Central memory CD8-positive, alpha-beta T cell (primary cell): ENCODE measurements at regions not wholly inside any gene's neighbourhood (a gene's known extent, or its start where the extent isn't known, plus 50 kb on each side); places are given as distances from the start of the nearest gene placed in this dataset.

Experiments used
- ATAC-seq: fragments of 150-1000 bp; cut with Tn5 transposase; replicated peaks from 2 replicates; pipeline ENCODE4 v1.10.0; 2022; ENCODE audit warnings: mild to moderate bottlenecking, moderate FRiP score, moderate number of reproducible peaks; ENCODE audit not compliant: poor library complexity, severe bottlenecking; ENCODE audit errors: extremely low read depth
- DNase-seq, 2 donors: peaks; one replicate each; pipeline ENCODE4 v3.0.0; 2021; ENCODE audit warnings: low spot score in 2 of 2
- H3K27ac Mint-ChIP-seq: one replicate; pipeline ENCODE4 v1.8.0; 2022; ENCODE audit warnings: low read depth, mild to moderate bottlenecking, moderate library complexity, mixed read lengths
- H3K27me3 Mint-ChIP-seq: one replicate; pipeline ENCODE4 v1.8.0; 2022; ENCODE audit warnings: mixed read lengths
- H3K36me3 Mint-ChIP-seq: one replicate; pipeline ENCODE4 v1.8.0; 2022; ENCODE audit warnings: mild to moderate bottlenecking, moderate library complexity, mixed read lengths; ENCODE audit not compliant: insufficient read depth
- H3K4me1 Mint-ChIP-seq: one replicate; pipeline ENCODE4 v1.8.0; 2022; ENCODE audit warnings: mixed read lengths
- H3K4me3 Mint-ChIP-seq: one replicate; pipeline ENCODE4 v1.8.0; 2022; ENCODE audit warnings: mild to moderate bottlenecking, moderate library complexity, mixed read lengths
- H3K9me3 Mint-ChIP-seq: one replicate; pipeline ENCODE4 v1.8.0; 2022; ENCODE audit warnings: mixed read lengths

GRCh38 chr6:101202867-101203374, 190.6 kb upstream of the GRIK2 start:
- H3K4me3 Mint-ChIP-seq, result no peak overlapping the region
- H3K27me3 Mint-ChIP-seq, result no peaks in the 10 kb centered on the region
- no peak overlapping the region for H3K27ac Mint-ChIP-seq
- H3K36me3 Mint-ChIP-seq, result no peaks in the 10 kb centered on the region
- no peaks in the 10 kb centered on the region for H3K4me1 Mint-ChIP-seq
- peaks cover 7% of the 10 kb centered on the region for H3K9me3 Mint-ChIP-seq
- DNase-seq (no peak), ATAC-seq (no peak)

DNA sequence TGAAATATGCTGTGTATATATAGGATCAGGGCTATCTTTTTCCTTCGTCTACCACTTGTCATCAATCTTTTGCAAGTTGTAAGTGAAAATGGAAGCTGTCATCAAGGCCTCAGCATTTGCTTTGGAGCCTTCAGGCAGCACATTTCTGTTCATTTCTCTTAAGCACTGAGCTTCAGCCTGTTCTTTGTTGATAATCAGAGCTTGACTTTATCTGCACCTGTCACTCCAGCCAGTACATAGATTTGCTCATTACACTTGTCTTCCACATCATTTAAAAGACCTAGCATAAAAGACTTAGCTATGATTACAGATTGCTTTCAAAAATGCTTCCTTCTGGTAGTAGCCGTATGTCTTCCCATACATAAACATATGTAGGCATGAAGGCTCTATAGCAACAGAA, 189.8 kb upstream of the GRIK2 start:
- no peaks in the 10 kb centered on the region for H3K27me3 Mint-ChIP-seq
- ATAC-seq (no peak), DNase-seq (no peak)
- no peak overlapping the region for H3K27ac Mint-ChIP-seq
- H3K4me1 Mint-ChIP-seq, result no peaks in the 10 kb centered on the region
- no peak overlapping the region for H3K4me3 Mint-ChIP-seq
- H3K36me3 Mint-ChIP-seq, result no peaks in the 10 kb centered on the region
- H3K9me3 Mint-ChIP-seq, result peaks cover 7% of the 10 kb centered on the region

- no peaks in the 10 kb centered on the region for H3K4me1 Mint-ChIP-seq
- H3K36me3 Mint-ChIP-seq, result no peaks in the 10 kb centered on the region
These were observed 185.4 kb upstream of the GRIK2 start for GRCh38 chr6:101208152-101208551.

GRCh38 chr6:101212640-101213039, 180.9 kb upstream of the GRIK2 start:
- ATAC-seq (no peak), DNase-seq (no peak)
- Mint-ChIP-seq H3K27me3 (no peaks in the 10 kb centered on the region), H3K36me3 (no peaks in the 10 kb centered on the region), H3K4me1 (no peaks in the 10 kb centered on the region), H3K27ac (no peak overlapping the region), H3K4me3 (no peak overlapping the region), H3K9me3 (no peaks in the 10 kb centered on the region)

More at GRCh38 chr6:101208152-101208551, 185.4 kb upstream of the GRIK2 start:
- H3K9me3 Mint-ChIP-seq, result no peaks in the 10 kb centered on the region
- no peak overlapping the region for H3K27ac Mint-ChIP-seq
- DNase-seq, result no peak
- H3K4me3 Mint-ChIP-seq, result no peak overlapping the region
- ATAC-seq, result no peak
- no peaks in the 10 kb centered on the region for H3K27me3 Mint-ChIP-seq

GRCh38 chr6:101222007-101222406, 171.5 kb upstream of the GRIK2 start:
- H3K36me3 Mint-ChIP-seq, result no peaks in the 10 kb centered on the region

GRCh38 chr6:101224751-101225150, 168.8 kb upstream of the GRIK2 start:
- Mint-ChIP-seq H3K4me1 (no peaks in the 10 kb centered on the region), H3K36me3 (no peaks in the 10 kb centered on the region), H3K4me3 (no peak overlapping the region), H3K9me3 (peaks cover 6% of the 10 kb centered on the region), H3K27ac (no peak overlapping the region), H3K27me3 (no peaks in the 10 kb centered on the region)
- DNase-seq, result no peak
- ATAC-seq, result no peak

More at GRCh38 chr6:101222007-101222406, 171.5 kb upstream of the GRIK2 start:
- H3K27ac Mint-ChIP-seq, result no peak overlapping the region
- peaks cover 6% of the 10 kb centered on the region for H3K9me3 Mint-ChIP-seq
- no peak overlapping the region for H3K4me3 Mint-ChIP-seq
- DNase-seq (no peak), ATAC-seq (no peak)
- no peaks in the 10 kb centered on the region for H3K4me1 Mint-ChIP-seq
- H3K27me3 Mint-ChIP-seq, result no peaks in the 10 kb centered on the region

DNA sequence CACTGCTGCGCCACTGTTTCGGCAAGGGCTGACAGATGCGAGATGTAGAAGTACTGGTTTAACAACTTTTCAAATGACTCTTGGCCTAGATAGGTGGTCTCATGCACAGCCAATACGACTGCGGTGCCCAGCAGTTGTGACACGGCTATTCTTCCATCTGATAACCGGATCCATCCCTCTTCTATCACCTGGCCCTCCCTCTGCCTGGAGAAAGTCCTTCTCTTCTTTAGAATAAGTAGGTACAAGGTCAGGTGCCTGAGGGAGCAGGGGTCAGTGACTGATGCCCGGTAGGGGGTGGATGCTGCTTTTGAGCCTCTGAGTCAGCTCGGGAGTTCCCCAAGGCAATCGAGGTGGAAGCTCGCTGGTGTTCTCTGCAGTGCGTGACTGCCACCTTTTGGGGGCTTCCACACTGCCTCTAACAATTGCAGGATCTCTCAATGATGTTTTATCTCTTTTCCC, 166.8 kb upstream of the GRIK2 start:
- Mint-ChIP-seq H3K27ac (no peak overlapping the region), H3K27me3 (no peaks in the 10 kb centered on the region), H3K36me3 (no peaks in the 10 kb centered on the region), H3K4me3 (no peak overlapping the region), H3K4me1 (no peaks in the 10 kb centered on the region), H3K9me3 (peaks cover 6% of the 10 kb centered on the region)
- DNase-seq (no peak), ATAC-seq (no peak)

- H3K4me1 Mint-ChIP-seq, result no peaks in the 10 kb centered on the region
- H3K36me3 Mint-ChIP-seq, result no peaks in the 10 kb centered on the region
- H3K27ac Mint-ChIP-seq, result no peak overlapping the region
- no peaks in the 10 kb centered on the region for H3K27me3 Mint-ChIP-seq
- H3K4me3 Mint-ChIP-seq, result no peak overlapping the region
- DNase-seq (no peak), ATAC-seq (no peak)
- H3K9me3 Mint-ChIP-seq, result no peaks in the 10 kb centered on the region
These were observed 162.6 kb upstream of the GRIK2 start for GRCh38 chr6:101230866-101231265.

DNA sequence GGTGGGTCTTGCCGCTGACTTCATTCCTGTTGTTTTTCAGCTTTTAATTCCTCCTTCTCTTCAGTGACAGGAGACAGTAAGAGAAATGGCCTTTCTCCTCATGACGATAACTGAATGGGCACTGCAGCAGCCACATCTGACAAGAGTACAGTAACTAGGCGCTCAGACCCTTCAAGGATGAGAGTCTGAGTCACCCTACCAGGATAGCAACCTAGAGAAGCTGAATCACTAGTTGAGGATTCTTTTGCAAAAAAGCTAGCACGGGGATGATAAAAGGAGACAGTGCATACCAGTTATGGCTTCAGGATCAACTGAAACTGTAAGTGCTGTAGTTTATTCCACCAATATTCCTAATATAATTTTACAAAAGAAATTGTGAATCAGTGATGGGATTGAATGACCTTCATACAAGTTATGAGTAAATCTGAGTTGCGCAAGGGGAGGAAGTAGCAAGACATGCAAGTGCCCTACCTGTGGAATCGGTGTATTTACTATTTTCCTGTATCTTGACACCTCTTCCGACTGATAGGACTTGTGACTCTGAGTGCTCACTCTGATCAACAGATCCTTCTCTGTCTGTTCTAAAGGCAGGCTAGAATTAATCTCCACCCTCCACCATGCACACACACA, 161.8 kb upstream of the GRIK2 start:
- Mint-ChIP-seq H3K27me3 (no peaks in the 10 kb centered on the region), H3K36me3 (no peaks in the 10 kb centered on the region), H3K4me3 (no peak overlapping the region), H3K27ac (no peak overlapping the region), H3K9me3 (no peaks in the 10 kb centered on the region), H3K4me1 (no peaks in the 10 kb centered on the region)
- DNase-seq, result no peak
- ATAC-seq, result no peak

DNA sequence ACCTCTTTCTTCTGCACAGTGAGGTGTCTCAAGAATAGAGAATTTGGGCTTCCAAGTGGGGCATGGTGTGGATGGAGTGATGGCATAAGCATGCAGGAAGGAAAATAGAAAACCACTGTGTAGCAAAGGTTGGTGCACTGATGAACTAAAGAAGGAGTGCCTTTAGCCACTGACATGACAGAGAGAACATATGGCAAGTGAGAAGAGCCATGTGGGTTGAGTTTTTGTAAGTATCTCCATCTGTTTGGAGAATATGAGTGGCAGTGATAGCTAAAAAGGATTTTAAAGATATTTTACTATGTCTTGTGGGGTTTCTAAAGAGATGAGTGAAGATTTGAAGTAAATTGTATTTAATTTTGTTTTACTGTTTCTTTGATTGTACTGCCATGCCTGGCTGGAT, 160.5 kb upstream of the GRIK2 start:
- no peaks in the 10 kb centered on the region for H3K4me1 Mint-ChIP-seq
- no peak for ATAC-seq
- H3K4me3 Mint-ChIP-seq, result no peak overlapping the region

DNA sequence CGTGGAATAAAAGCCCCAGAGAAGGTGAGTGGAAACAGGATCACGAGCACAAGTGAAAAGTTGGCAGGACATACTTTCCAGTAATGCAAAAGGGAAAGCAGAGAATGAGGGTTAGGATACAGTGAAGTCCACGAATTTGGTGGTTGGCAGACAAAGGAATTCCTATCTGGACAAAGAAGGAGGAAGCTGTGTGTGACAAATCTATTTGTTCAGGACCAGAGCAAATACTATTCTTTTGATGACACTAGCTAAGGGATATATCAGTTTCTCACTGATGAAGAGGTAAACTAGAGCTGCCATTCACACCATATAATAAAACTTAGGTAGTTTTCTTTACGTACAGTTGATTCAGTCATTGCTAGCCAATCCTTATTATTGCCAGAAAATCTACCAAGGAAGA, 156.8 kb upstream of the GRIK2 start:
- no peaks in the 10 kb centered on the region for H3K27me3 Mint-ChIP-seq
- H3K36me3 Mint-ChIP-seq, result no peaks in the 10 kb centered on the region
- no peak for ATAC-seq
- H3K27ac Mint-ChIP-seq, result no peak overlapping the region
- no peak overlapping the region for H3K4me3 Mint-ChIP-seq
- H3K4me1 Mint-ChIP-seq, result no peaks in the 10 kb centered on the region
- DNase-seq, result no peak
- no peaks in the 10 kb centered on the region for H3K9me3 Mint-ChIP-seq

More for the DNA sequence above, 160.5 kb upstream of the GRIK2 start:
- no peaks in the 10 kb centered on the region for H3K36me3 Mint-ChIP-seq
- DNase-seq, result no peak
- H3K27ac Mint-ChIP-seq, result no peak overlapping the region
- H3K9me3 Mint-ChIP-seq, result no peaks in the 10 kb centered on the region
- no peaks in the 10 kb centered on the region for H3K27me3 Mint-ChIP-seq

GRCh38 chr6:101241442-101241841, 152.1 kb upstream of the GRIK2 start:
- ATAC-seq (no peak), DNase-seq (no peak)
- Mint-ChIP-seq H3K36me3 (no peaks in the 10 kb centered on the region), H3K4me3 (no peak overlapping the region), H3K4me1 (no peaks in the 10 kb centered on the region), H3K27me3 (no peaks in the 10 kb centered on the region), H3K9me3 (no peaks in the 10 kb centered on the region), H3K27ac (no peak overlapping the region)

DNA sequence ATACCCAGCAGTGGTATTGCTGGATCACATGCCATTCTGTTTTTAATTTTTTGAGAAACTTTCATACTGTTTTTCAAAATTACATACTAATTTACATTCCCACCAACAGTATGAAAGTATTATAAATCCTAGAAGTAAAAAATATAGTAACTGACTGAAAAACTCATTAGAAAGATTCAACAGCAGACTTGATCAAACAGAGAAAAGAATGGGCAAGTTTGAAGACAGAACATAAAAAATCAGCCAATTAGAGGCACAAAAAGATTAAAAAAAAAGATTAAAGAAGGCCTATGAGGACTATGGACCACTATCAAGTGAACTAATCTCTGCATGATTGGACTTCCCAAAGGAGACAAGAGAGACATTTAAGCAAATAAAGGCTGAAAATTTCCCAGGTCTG, 144.0 kb upstream of the GRIK2 start:
- DNase-seq (no peak), ATAC-seq (no peak)
- H3K27me3 Mint-ChIP-seq, result no peaks in the 10 kb centered on the region
- H3K4me1 Mint-ChIP-seq, result no peaks in the 10 kb centered on the region
- H3K9me3 Mint-ChIP-seq, result peaks cover 5% of the 10 kb centered on the region
- no peak overlapping the region for H3K4me3 Mint-ChIP-seq
- no peak overlapping the region for H3K27ac Mint-ChIP-seq
- H3K36me3 Mint-ChIP-seq, result no peaks in the 10 kb centered on the region
